Smooth muscle cell (in vitro differentiated cells): ENCODE measurements at regions not wholly inside any gene's neighbourhood (a gene's known extent, or its start where the extent isn't known, plus 50 kb on each side); places are given as distances from the start of the nearest gene placed in this dataset.
A peak's percentile ranks its signal among the peaks of the same experiment; 100 is the strongest.

ENCODE experiments used
- DNase-seq: peaks from one replicate; lab custom pipeline; 2025; ENCODE audit not compliant: unreplicated experiment; lab: John Stamatoyannopoulos, UW
- H2AFZ ChIP-seq: fragments of 200-600 bp; sonication (generic); 2 replicates; pipeline ENCODE4 v1.6.0; 2016; ENCODE audit warnings: antibody characterized with exemption, low read depth, mild to moderate bottlenecking
- H3F3A ChIP-seq: fragments of 200-600 bp; sonication (generic); 2 replicates; pipeline ENCODE4 v1.6.0; 2017; ENCODE audit warnings: antibody characterized with exemption, low read depth
- H3K27ac ChIP-seq: fragments of 200-600 bp; sonication (generic); 2 replicates; pipeline ENCODE4 v1.5.1; 2016; ENCODE audit warnings: low read depth, mild to moderate bottlenecking
- H3K27me3 ChIP-seq: fragments of 200-600 bp; sonication (generic); 2 replicates; pipeline ENCODE4 v1.6.1; 2016; ENCODE audit warnings: low read depth, mild to moderate bottlenecking
- H3K36me3 ChIP-seq: fragments of 200-600 bp; sonication (generic); 2 replicates; pipeline ENCODE4 v1.5.1; 2016; ENCODE audit warnings: low read depth
- H3K4me1 ChIP-seq: fragments of 200-600 bp; sonication (generic); 2 replicates; pipeline ENCODE4 v1.5.1; 2016; ENCODE audit warnings: low read depth
- H3K4me2 ChIP-seq: fragments of 200-600 bp; sonication (generic); 2 replicates; pipeline ENCODE4 v1.6.0; 2016; ENCODE audit warnings: mild to moderate bottlenecking
- H3K4me3 ChIP-seq: fragments of 200-600 bp; sonication (generic); 2 replicates; pipeline ENCODE4 v1.5.1; 2016; ENCODE audit warnings: mild to moderate bottlenecking
- H3K79me2 ChIP-seq: fragments of 200-600 bp; sonication (generic); 2 replicates; pipeline ENCODE4 v1.6.0; 2016; ENCODE audit warnings: low read depth, mild to moderate bottlenecking
- H3K9ac ChIP-seq: fragments of 200-600 bp; sonication (generic); 2 replicates; pipeline ENCODE4 v1.6.0; 2016; ENCODE audit warnings: low read depth
- H3K9me3 ChIP-seq: fragments of 200-600 bp; sonication (generic); replicated peaks from 2 replicates; pipeline ENCODE4 v1.5.1; 2016; ENCODE audit warnings: low read depth
- H4K20me1 ChIP-seq: fragments of 200-600 bp; sonication (generic); 2 replicates; pipeline ENCODE4 v1.6.0; 2016; ENCODE audit warnings: low read depth
- CTCF ChIP-seq: fragments of 200-600 bp; sonication (generic); IDR thresholded peaks from 2 replicates; pipeline ENCODE4 v1.5.1; 2017; ENCODE audit warnings: borderline replicate concordance, mild to moderate bottlenecking, antibody characterized with exemption; ENCODE audit not compliant: insufficient read depth, poor library complexity, severe bottlenecking
- WGBS: methylation state at CpG from one replicate; pipeline ENCODE4 v1.1.7; 2016; ENCODE audit warnings: low lambda C conversion rate; 5-methylcytosine and 5-hydroxymethylcytosine counted together

- Histone ChIP-seq H3K4me1 (no peaks in the 10 kb centered on the region), H3F3A (peaks cover 9% of the 10 kb centered on the region), H3K27me3 (no peaks in the 10 kb centered on the region), H3K4me2 (no peak overlapping the region), H2AFZ (no peak overlapping the region), H3K9ac (no peak overlapping the region), H3K9me3 (no peaks in the 10 kb centered on the region), H3K79me2 (no peaks in the 10 kb centered on the region), H3K36me3 (no peaks in the 10 kb centered on the region), H3K27ac (no peak overlapping the region), H4K20me1 (no peaks in the 10 kb centered on the region), H3K4me3 (no peak overlapping the region)
- DNase-seq = no peak
- 91% methylated on average over 3 of the region's 3 CpGs for WGBS
- TF ChIP-seq CTCF = no peak
Observed at GRCh38 chr3:69448877-69449276, 63.0 kb upstream of the FRMD4B start.

- Histone ChIP-seq H3K79me2 (no peaks in the 10 kb centered on the region), H2AFZ (no peak overlapping the region), H3K27ac (no peak overlapping the region), H3K36me3 (no peaks in the 10 kb centered on the region), H3K4me3 (no peak overlapping the region), H3K27me3 (no peaks in the 10 kb centered on the region), H4K20me1 (no peaks in the 10 kb centered on the region), H3K9me3 (no peaks in the 10 kb centered on the region), H3K4me2 (no peak overlapping the region), H3F3A (peaks cover 20% of the 10 kb centered on the region), H3K9ac (no peak overlapping the region), H3K4me1 (peaks cover 9% of the 10 kb centered on the region)
- WGBS = 96% methylated on average over 6 of the region's 6 CpGs
- DNase-seq = no peak
- TF ChIP-seq CTCF = no peak
Observed at GRCh38 chr3:69446402-69447072, 60.6 kb upstream of the FRMD4B start.

- peaks cover 9% of the 10 kb centered on the region for H3K4me1 ChIP-seq
- peak overlapping the region; percentile 82 for H3K27ac ChIP-seq
- H3K27me3 ChIP-seq = no peaks in the 10 kb centered on the region
- no peak overlapping the region for H3K9ac ChIP-seq
- 53% methylated on average over 3 of the region's 3 CpGs for WGBS
- TF ChIP-seq CTCF = no peak
- no peaks in the 10 kb centered on the region for H3K9me3 ChIP-seq
- peak overlapping the region; percentile 86 for H3K4me2 ChIP-seq
- H2AFZ ChIP-seq = peak overlapping the region; percentile 61
- no peaks in the 10 kb centered on the region for H4K20me1 ChIP-seq
- DNase-seq = no peak
- no peaks in the 10 kb centered on the region for H3K79me2 ChIP-seq
- H3F3A ChIP-seq = peaks cover 28% of the 10 kb centered on the region
- no peaks in the 10 kb centered on the region for H3K36me3 ChIP-seq
- H3K4me3 ChIP-seq = peak overlapping the region; percentile 45
Observed at GRCh38 chr3:69445498-69445897, 59.6 kb upstream of the FRMD4B start.

- peak; percentile 14 for DNase-seq
- 15% methylated on average over 11 of the region's 11 CpGs for WGBS
- Histone ChIP-seq H2AFZ (peak overlapping the region; percentile 61), H3K9me3 (no peaks in the 10 kb centered on the region), H3K4me3 (peak overlapping the region; percentile 45), H3K9ac (peak overlapping the region; percentile 38), H3K36me3 (no peaks in the 10 kb centered on the region), H3K27ac (peak overlapping the region; percentile 82), H3K4me2 (peak overlapping the region; percentile 86), H3K79me2 (no peaks in the 10 kb centered on the region), H3K27me3 (no peaks in the 10 kb centered on the region), H3K4me1 (peaks cover 9% of the 10 kb centered on the region), H3F3A (peaks cover 28% of the 10 kb centered on the region), H4K20me1 (no peaks in the 10 kb centered on the region)
- TF ChIP-seq CTCF = no peak
Observed at GRCh38 chr3:69445024-69445423, 59.1 kb upstream of the FRMD4B start.
